MCF 10A (cell line): ENCODE measurements at regions not wholly inside any gene's neighbourhood (a gene's known extent, or its start where the extent isn't known, plus 50 kb on each side); places are given as distances from the start of the nearest gene placed in this dataset.

Experiments used
- BruUV-seq: library from RNA; stranded (reverse); fragments of 400-500 nt; replicated peaks from 2 replicates; lab custom pipeline; 2021; lab: Mats Ljungman, UMichigan
- CTCF ChIA-PET: fragments of 300-600 bp; sonication (Branson Sonifier 250); formaldehyde crosslinking; extraction: SDS; loops from one replicate; lab custom pipeline; 2021; ENCODE audit warnings: antibody characterized with exemption, inconsistent platforms; lab: Yijun Ruan, JAX
- POLR2A ChIA-PET: fragments of 300-600, 350-650 bp; sonication (Branson Sonifier 250); formaldehyde crosslinking; extraction: SDS; loops from one replicate; lab custom pipeline; 2020; ENCODE audit warnings: antibody characterized with exemption, inconsistent platforms; lab: Yijun Ruan, JAX
- DNase-seq: peaks from one replicate; pipeline ENCODE4 v3.0.0-alpha.2; 2018; ENCODE audit not compliant: unreplicated experiment
- H3K27ac Mint-ChIP-seq: one replicate; pipeline ENCODE4 v1.8.0; 2022; ENCODE audit warnings: mild to moderate bottlenecking, low read depth, mixed read lengths; ENCODE audit not compliant: unreplicated experiment
- H3K27me3 Mint-ChIP-seq: one replicate; pipeline ENCODE4 v1.8.0; 2022; ENCODE audit warnings: mixed read lengths; ENCODE audit not compliant: insufficient read depth, unreplicated experiment
- H3K36me3 Mint-ChIP-seq: one replicate; pipeline ENCODE4 v1.8.0; 2022; ENCODE audit warnings: mild to moderate bottlenecking, moderate library complexity, mixed read lengths; ENCODE audit not compliant: insufficient read depth, unreplicated experiment
- H3K4me1 Mint-ChIP-seq: one replicate; pipeline ENCODE4 v1.8.0; 2022; ENCODE audit warnings: mixed read lengths; ENCODE audit not compliant: insufficient read depth, unreplicated experiment
- H3K4me3 Mint-ChIP-seq: one replicate; pipeline ENCODE4 v1.8.0; 2022; ENCODE audit warnings: mild to moderate bottlenecking, moderate library complexity, mixed read lengths; ENCODE audit not compliant: unreplicated experiment
- H3K9me3 Mint-ChIP-seq: one replicate; pipeline ENCODE4 v1.8.0; 2022; ENCODE audit warnings: mixed read lengths; ENCODE audit not compliant: unreplicated experiment
- CTCF ChIP-seq: fragments of 200-600 bp; IDR thresholded peaks from one replicate; pipeline ENCODE4 v1.8.0; 2022; ENCODE audit warnings: antibody characterized with exemption, mild to moderate bottlenecking; ENCODE audit not compliant: unreplicated experiment
- intact Hi-C: fragments of 100-400 bp; cut with micrococcal nuclease; formaldehyde crosslinking; loops from 2 replicates; pipeline ENCODE4 v1.14.1; 2022

- no TSS peak for BruUV-seq
- no peak for DNase-seq
- intact Hi-C loops: no loop called here
- Mint-ChIP-seq H3K9me3 (peaks cover 7% of the 10 kb centered on the region), H3K4me1 (no peaks in the 10 kb centered on the region), H3K4me3 (no peak overlapping the region), H3K36me3 (peaks cover 6% of the 10 kb centered on the region), H3K27ac (no peak overlapping the region), H3K27me3 (peaks cover 11% of the 10 kb centered on the region)
- TF ChIP-seq CTCF: no peak
- POLR2A ChIA-PET: interaction anchor here (0.7 to 1.3 kb wide), 2 partner anchors 24 to 27 kb away, joined by 3 read pairs; no protein-coding TSS in a partner anchor
- CTCF ChIA-PET: interaction anchor here (0.5 kb wide), 1 partner anchor 299 kb away, joined by 3 read pairs; no protein-coding TSS in a partner anchor
Measured at GRCh38 chr12:111074965-111075364, 154.6 kb upstream of the MYL2 start.

GRCh38 chr12:111074559-111074958 lies 154.2 kb upstream of the MYL2 start:
- intact Hi-C loops: no loop called here
- Mint-ChIP-seq H3K9me3 (peaks cover 7% of the 10 kb centered on the region), H3K27me3 (peaks cover 7% of the 10 kb centered on the region), H3K4me3 (no peak overlapping the region), H3K4me1 (no peaks in the 10 kb centered on the region), H3K36me3 (peaks cover 5% of the 10 kb centered on the region), H3K27ac (no peak overlapping the region)
- CTCF ChIA-PET: interaction anchor here (0.5 kb wide), 1 partner anchor 299 kb away, joined by 3 read pairs; no protein-coding TSS in a partner anchor
- DNase-seq: no peak
- no TSS peak for BruUV-seq
- no peak for TF ChIP-seq CTCF
- POLR2A ChIA-PET: no interaction called here

GRCh38 chr12:111073370-111073769 lies 153.0 kb upstream of the MYL2 start:
- no peak for DNase-seq
- ChIA-PET POLR2A (no interaction called here), CTCF (no interaction called here)
- Mint-ChIP-seq H3K27me3 (no peaks in the 10 kb centered on the region), H3K4me3 (no peak overlapping the region), H3K27ac (no peak overlapping the region), H3K9me3 (peaks cover 7% of the 10 kb centered on the region), H3K36me3 (no peaks in the 10 kb centered on the region), H3K4me1 (peaks cover under 1% of the 10 kb centered on the region)
- no TSS peak for BruUV-seq
- no peak for TF ChIP-seq CTCF
- intact Hi-C loops: no loop called here

- peaks cover 11% of the 10 kb centered on the region for H3K4me1 Mint-ChIP-seq
- H3K9me3 Mint-ChIP-seq: peaks cover 7% of the 10 kb centered on the region
- CTCF ChIA-PET: no interaction called here
- DNase-seq: no peak
- no peak overlapping the region for H3K27ac Mint-ChIP-seq
- intact Hi-C loops: no loop called here
- POLR2A ChIA-PET: no interaction called here
- H3K36me3 Mint-ChIP-seq: peaks cover 6% of the 10 kb centered on the region
- no peak for TF ChIP-seq CTCF
- H3K4me3 Mint-ChIP-seq: no peak overlapping the region
- BruUV-seq: no TSS peak
- no peaks in the 10 kb centered on the region for H3K27me3 Mint-ChIP-seq
Measured at GRCh38 chr12:111072299-111072698, 151.9 kb upstream of the MYL2 start.
